ENCODE measurements at regions not wholly inside any gene's neighbourhood (a gene's known extent, or its start where the extent isn't known, plus 50 kb on each side); places are given as distances from the start of the nearest gene placed in this dataset.

GRCh38 chr11:81487109-81487508 is 1246.6 kb downstream of the FAM181B start:
- TF ChIP-seq CTCF (IDR thresholded peaks at IDR 0.05) (no peak), ZFX (IDR thresholded peaks at IDR 0.05; ENCODE audit: borderline replicate concordance) (no peak)
